H9 (cell line): ENCODE measurements at regions not wholly inside any gene's neighbourhood (a gene's known extent, or its start where the extent isn't known, plus 50 kb on each side); places are given as distances from the start of the nearest gene placed in this dataset.

Source experiments
- DNase-seq: peaks from one replicate; pipeline ENCODE4 v3.0.0-alpha.2; 2017
- H2AFZ ChIP-seq: one replicate; pipeline ENCODE4 v1.6.1; 2013; ENCODE audit warnings: mild to moderate bottlenecking, low read length, control low read depth, moderate library complexity
- H2AK5ac ChIP-seq: 2 replicates; pipeline ENCODE4 v1.6.1; 2013; ENCODE audit warnings: low read length, control low read depth, mixed read lengths; ENCODE audit not compliant: insufficient read length
- H2BK120ac ChIP-seq: one replicate; pipeline ENCODE4 v1.6.1; 2013; ENCODE audit warnings: low read depth, mild to moderate bottlenecking, low read length, control low read depth, inconsistent platforms; ENCODE audit not compliant: poor library complexity, severe bottlenecking
- H2BK12ac ChIP-seq: 2 replicates; pipeline ENCODE4 v1.6.1; 2013; ENCODE audit warnings: low read length, control low read depth, mixed read lengths, low read depth; ENCODE audit not compliant: insufficient read length
- H2BK15ac ChIP-seq: 2 replicates; pipeline ENCODE4 v1.6.1; 2013; ENCODE audit warnings: low read depth, low read length, control low read depth
- H2BK20ac ChIP-seq: one replicate; pipeline ENCODE4 v1.6.1; 2013; ENCODE audit warnings: low read depth, mild to moderate bottlenecking, low read length, control low read depth, inconsistent platforms; ENCODE audit not compliant: poor library complexity, severe bottlenecking
- H2BK5ac ChIP-seq: 2 replicates; pipeline ENCODE4 v1.6.1; 2013; ENCODE audit warnings: low read length, control low read depth, mixed read lengths; ENCODE audit not compliant: insufficient read length
- H3K14ac ChIP-seq: 2 replicates; pipeline ENCODE4 v1.6.1; 2013; ENCODE audit warnings: low read length, control low read depth; ENCODE audit not compliant: insufficient read depth
- H3K18ac ChIP-seq: 2 replicates; pipeline ENCODE4 v1.6.1; 2013; ENCODE audit warnings: low read depth, mild to moderate bottlenecking, mixed read lengths, low read length, control low read depth; ENCODE audit not compliant: insufficient read length
- H3K23ac ChIP-seq: 2 replicates; pipeline ENCODE4 v1.6.1; 2013; ENCODE audit warnings: low read length, control low read depth, mixed read lengths, low read depth; ENCODE audit not compliant: insufficient read length
- H3K23me2 ChIP-seq: 2 replicates; pipeline ENCODE4 v1.6.1; 2013; ENCODE audit warnings: low read depth, mild to moderate bottlenecking, mixed read lengths, low read length, control low read depth; ENCODE audit not compliant: insufficient read length, poor library complexity, severe bottlenecking
- H3K27ac ChIP-seq: 2 replicates; pipeline ENCODE4 v1.5.1; 2013; ENCODE audit warnings: low read length, control low read depth, mixed read lengths, low read depth; ENCODE audit not compliant: insufficient read length
- H3K27me3 ChIP-seq: 2 replicates; pipeline ENCODE4 v1.6.1; 2013; ENCODE audit warnings: low read length, control low read depth, inconsistent platforms; ENCODE audit not compliant: insufficient read depth
- H3K4ac ChIP-seq: 2 replicates; pipeline ENCODE4 v1.6.1; 2013; ENCODE audit warnings: low read depth, mild to moderate bottlenecking, control low read depth, inconsistent platforms, low read length, moderate library complexity
- H3K4me1 ChIP-seq: 2 replicates; pipeline ENCODE4 v1.6.1; 2013; ENCODE audit warnings: low read length, control low read depth, inconsistent platforms; ENCODE audit not compliant: insufficient read depth
- H3K4me2 ChIP-seq: 2 replicates; pipeline ENCODE4 v1.6.1; 2013; ENCODE audit warnings: low read length, control low read depth, mixed read lengths; ENCODE audit not compliant: insufficient read length, insufficient read depth
- H3K56ac ChIP-seq: 2 replicates; pipeline ENCODE4 v1.6.1; 2013; ENCODE audit warnings: low read depth, mild to moderate bottlenecking, mixed read lengths, low read length, control low read depth; ENCODE audit not compliant: insufficient read length
- H3K79me1 ChIP-seq: 2 replicates; pipeline ENCODE4 v1.6.1; 2013; ENCODE audit warnings: low read depth, mild to moderate bottlenecking, moderate library complexity, low read length, control low read depth, inconsistent platforms; ENCODE audit not compliant: insufficient read depth, poor library complexity, severe bottlenecking
- H3K79me2 ChIP-seq: 2 replicates; pipeline ENCODE4 v1.6.1; 2013; ENCODE audit warnings: low read length, control low read depth, inconsistent platforms; ENCODE audit not compliant: insufficient read depth
- H3K9ac ChIP-seq: 2 replicates; pipeline ENCODE4 v1.6.1; 2013; ENCODE audit warnings: low read length, control low read depth, mixed read lengths; ENCODE audit not compliant: insufficient read length; ENCODE audit errors: extremely low read depth
- H3K9me3 ChIP-seq: one replicate; pipeline ENCODE4 v1.6.1; 2013; ENCODE audit warnings: low read depth, low read length, inconsistent platforms; ENCODE audit not compliant: control insufficient read depth
- H3T11ph ChIP-seq: one replicate; pipeline ENCODE4 v1.6.1; 2013; ENCODE audit warnings: mild to moderate bottlenecking, low read length, control low read depth, inconsistent platforms
- H4K20me1 ChIP-seq: one replicate; pipeline ENCODE4 v1.6.1; 2013; ENCODE audit not compliant: control insufficient read depth, insufficient read length, insufficient read depth
- H4K5ac ChIP-seq: 2 replicates; pipeline ENCODE4 v1.6.1; 2013; ENCODE audit warnings: low read depth, mild to moderate bottlenecking, mixed read lengths, low read length, control low read depth; ENCODE audit not compliant: insufficient read length
- H4K8ac ChIP-seq: replicated peaks from 2 replicates; pipeline ENCODE4 v1.6.1; 2013; ENCODE audit warnings: low read length, control low read depth, mixed read lengths, low read depth; ENCODE audit not compliant: insufficient read length
- H4K91ac ChIP-seq: 2 replicates; pipeline ENCODE4 v1.6.1; 2013; ENCODE audit warnings: low read depth, mild to moderate bottlenecking, moderate library complexity, mixed read lengths, low read length, control low read depth; ENCODE audit not compliant: insufficient read length
- H3K27ac Mint-ChIP-seq, 3 experiments: 2 replicates in 2 of 3; 3 replicates in 1 of 3; pipeline ENCODE4 v1.8.0; 2020 to 2021; ENCODE audit warnings: mixed read lengths in 3 of 3, mild to moderate bottlenecking in 1 of 3, moderate library complexity in 1 of 3
- H3K27me3 Mint-ChIP-seq: 2 replicates; pipeline ENCODE4 v1.8.0; 2021; ENCODE audit warnings: low read depth, mild to moderate bottlenecking, moderate library complexity, mixed read lengths
- H3K36me3 Mint-ChIP-seq, 3 experiments: 2 replicates in 2 of 3; 3 replicates in 1 of 3; pipeline ENCODE4 v1.8.0; 2020 to 2021; ENCODE audit warnings: low read depth in 3 of 3, mixed read lengths in 3 of 3; ENCODE audit not compliant: insufficient read depth in 1 of 3
- H3K4me1 Mint-ChIP-seq, 2 experiments: 2 replicates each; pipeline ENCODE4 v1.8.0; 2020; ENCODE audit warnings: mixed read lengths in 2 of 2
- H3K4me3 Mint-ChIP-seq, 2 experiments: 2 replicates in 1 of 2; 3 replicates in 1 of 2; pipeline ENCODE4 v1.8.0; 2020 to 2021; ENCODE audit warnings: mild to moderate bottlenecking in 2 of 2, mixed read lengths in 2 of 2, moderate library complexity in 1 of 2
- H3K9me3 Mint-ChIP-seq, 2 experiments: 2 replicates in 1 of 2; 3 replicates in 1 of 2; pipeline ENCODE4 v1.8.0; 2020; ENCODE audit warnings: mild to moderate bottlenecking in 2 of 2, mixed read lengths in 2 of 2, moderate library complexity in 1 of 2
- TF ChIP-seq, protein P1 (sequence below): fragments of 200-600 bp; sonication (generic); conservative IDR thresholded peaks from 3 replicates; pipeline ENCODE4 v1.8.0; 2021; ENCODE audit warnings: antibody characterized with exemption, mild to moderate bottlenecking

DNA sequence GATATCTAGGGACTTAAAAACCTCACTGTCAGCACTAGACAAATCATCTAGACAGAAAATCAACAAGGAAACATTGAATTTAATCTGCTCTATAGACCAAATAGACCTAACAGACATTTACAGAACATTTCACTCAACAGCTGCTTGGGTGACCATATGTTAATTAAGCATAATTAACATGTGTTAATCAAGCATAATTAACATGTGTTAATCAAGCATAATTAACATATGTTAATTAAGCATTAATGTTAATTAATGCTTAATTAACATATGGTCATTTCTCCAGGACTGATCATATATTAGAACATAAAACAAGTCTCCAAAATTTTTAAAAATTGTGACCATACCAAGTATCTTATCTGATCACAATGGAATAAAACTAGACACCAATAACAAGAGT, 137.3 kb upstream of the MME start:
- H2BK15ac ChIP-seq, result no peak overlapping the region
- H3K4ac ChIP-seq, result no peak overlapping the region
- no peaks in the 10 kb centered on the region for H3K79me2 ChIP-seq
- H4K5ac ChIP-seq, result no peak overlapping the region
- H3K4me2 ChIP-seq, result no peak overlapping the region
- no peak overlapping the region for H3K14ac ChIP-seq
- no peak for DNase-seq
- Mint-ChIP-seq H3K4me1 (no peaks in the 10 kb centered on the region), H3K4me3 (no peak overlapping the region), H3K27ac (no peak overlapping the region), H3K9me3 (peaks cover 11 to 20% of the 10 kb centered on the region in 2 experiments; a peak in 4 of 5 replicates), H3K27me3 (no peaks in the 10 kb centered on the region), H3K36me3 (peaks cover 0 to 24% (median 0%) of the 10 kb centered on the region in 3 experiments; a peak in 5 of 7 replicates)
- no peak overlapping the region for H3K56ac ChIP-seq
- H2BK12ac ChIP-seq, result no peak overlapping the region
- no peak overlapping the region for H3K18ac ChIP-seq
- H3K27me3 ChIP-seq, result no peaks in the 10 kb centered on the region
- no peaks in the 10 kb centered on the region for H3K4me1 ChIP-seq
- H3K9me3 ChIP-seq, result no peaks in the 10 kb centered on the region
- H3K23ac ChIP-seq, result no peak overlapping the region
- TF ChIP-seq, protein P1, sequence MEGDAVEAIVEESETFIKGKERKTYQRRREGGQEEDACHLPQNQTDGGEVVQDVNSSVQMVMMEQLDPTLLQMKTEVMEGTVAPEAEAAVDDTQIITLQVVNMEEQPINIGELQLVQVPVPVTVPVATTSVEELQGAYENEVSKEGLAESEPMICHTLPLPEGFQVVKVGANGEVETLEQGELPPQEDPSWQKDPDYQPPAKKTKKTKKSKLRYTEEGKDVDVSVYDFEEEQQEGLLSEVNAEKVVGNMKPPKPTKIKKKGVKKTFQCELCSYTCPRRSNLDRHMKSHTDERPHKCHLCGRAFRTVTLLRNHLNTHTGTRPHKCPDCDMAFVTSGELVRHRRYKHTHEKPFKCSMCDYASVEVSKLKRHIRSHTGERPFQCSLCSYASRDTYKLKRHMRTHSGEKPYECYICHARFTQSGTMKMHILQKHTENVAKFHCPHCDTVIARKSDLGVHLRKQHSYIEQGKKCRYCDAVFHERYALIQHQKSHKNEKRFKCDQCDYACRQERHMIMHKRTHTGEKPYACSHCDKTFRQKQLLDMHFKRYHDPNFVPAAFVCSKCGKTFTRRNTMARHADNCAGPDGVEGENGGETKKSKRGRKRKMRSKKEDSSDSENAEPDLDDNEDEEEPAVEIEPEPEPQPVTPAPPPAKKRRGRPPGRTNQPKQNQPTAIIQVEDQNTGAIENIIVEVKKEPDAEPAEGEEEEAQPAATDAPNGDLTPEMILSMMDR, result no peak
- H2BK120ac ChIP-seq, result no peak overlapping the region
- no peak overlapping the region for H2AFZ ChIP-seq
- H2BK20ac ChIP-seq, result no peak overlapping the region
- H2BK5ac ChIP-seq, result no peak overlapping the region
- no peak overlapping the region for H3T11ph ChIP-seq
- no peak overlapping the region for H2AK5ac ChIP-seq
- no peak overlapping the region for H4K91ac ChIP-seq
- no peak overlapping the region for H3K9ac ChIP-seq
- no peaks in the 10 kb centered on the region for H4K20me1 ChIP-seq
- H3K23me2 ChIP-seq, result no peaks in the 10 kb centered on the region
- H4K8ac ChIP-seq, result no peak overlapping the region
- H3K27ac ChIP-seq, result no peak overlapping the region
- no peaks in the 10 kb centered on the region for H3K79me1 ChIP-seq
